AG09309 (cell line): ENCODE measurements at regions not wholly inside any gene's neighbourhood (a gene's known extent, or its start where the extent isn't known, plus 50 kb on each side); places are given as distances from the start of the nearest gene placed in this dataset.

Experiments used
- DNase-seq: peaks from one replicate; pipeline ENCODE4 v3.0.0-alpha.2; 2010; ENCODE audit warnings: low read depth
- H3K4me3 ChIP-seq: 2 replicates; pipeline ENCODE4 v1.5.1; 2011; ENCODE audit warnings: mild to moderate bottlenecking, low read depth, low read length, moderate library complexity; ENCODE audit not compliant: control insufficient read depth
- TF ChIP-seq, protein P1 (sequence below): IDR thresholded peaks from 2 replicates; pipeline ENCODE4 v1.5.1; 2011; ENCODE audit warnings: mild to moderate bottlenecking, low read depth, low read length, inconsistent platforms; ENCODE audit not compliant: insufficient read depth, control insufficient read depth; ENCODE audit errors: missing control alignments

DNA sequence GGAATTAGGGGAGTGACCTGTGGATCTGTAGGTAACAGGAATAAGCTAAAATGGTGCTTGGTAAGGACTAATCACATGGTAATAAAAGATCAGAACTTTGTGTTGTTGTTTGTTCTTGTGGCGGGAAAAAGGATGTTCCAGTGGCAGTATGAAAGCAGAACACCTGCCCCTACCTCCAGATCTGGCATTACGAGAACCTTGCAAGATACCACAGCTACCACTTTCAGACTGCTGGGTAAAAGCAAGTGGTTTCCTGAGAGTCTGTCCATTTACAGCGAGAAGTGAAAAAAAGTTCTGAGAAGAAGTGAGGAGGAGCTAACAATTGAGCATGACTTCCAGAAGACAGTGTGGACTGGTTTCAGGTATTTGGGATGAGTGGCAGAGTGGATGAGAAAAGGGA lies 252.5 kb downstream of the TLE4 start:
- TF ChIP-seq, protein P1, sequence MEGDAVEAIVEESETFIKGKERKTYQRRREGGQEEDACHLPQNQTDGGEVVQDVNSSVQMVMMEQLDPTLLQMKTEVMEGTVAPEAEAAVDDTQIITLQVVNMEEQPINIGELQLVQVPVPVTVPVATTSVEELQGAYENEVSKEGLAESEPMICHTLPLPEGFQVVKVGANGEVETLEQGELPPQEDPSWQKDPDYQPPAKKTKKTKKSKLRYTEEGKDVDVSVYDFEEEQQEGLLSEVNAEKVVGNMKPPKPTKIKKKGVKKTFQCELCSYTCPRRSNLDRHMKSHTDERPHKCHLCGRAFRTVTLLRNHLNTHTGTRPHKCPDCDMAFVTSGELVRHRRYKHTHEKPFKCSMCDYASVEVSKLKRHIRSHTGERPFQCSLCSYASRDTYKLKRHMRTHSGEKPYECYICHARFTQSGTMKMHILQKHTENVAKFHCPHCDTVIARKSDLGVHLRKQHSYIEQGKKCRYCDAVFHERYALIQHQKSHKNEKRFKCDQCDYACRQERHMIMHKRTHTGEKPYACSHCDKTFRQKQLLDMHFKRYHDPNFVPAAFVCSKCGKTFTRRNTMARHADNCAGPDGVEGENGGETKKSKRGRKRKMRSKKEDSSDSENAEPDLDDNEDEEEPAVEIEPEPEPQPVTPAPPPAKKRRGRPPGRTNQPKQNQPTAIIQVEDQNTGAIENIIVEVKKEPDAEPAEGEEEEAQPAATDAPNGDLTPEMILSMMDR: no peak
- no peak overlapping the region for H3K4me3 ChIP-seq
- DNase-seq: no peak

DNA sequence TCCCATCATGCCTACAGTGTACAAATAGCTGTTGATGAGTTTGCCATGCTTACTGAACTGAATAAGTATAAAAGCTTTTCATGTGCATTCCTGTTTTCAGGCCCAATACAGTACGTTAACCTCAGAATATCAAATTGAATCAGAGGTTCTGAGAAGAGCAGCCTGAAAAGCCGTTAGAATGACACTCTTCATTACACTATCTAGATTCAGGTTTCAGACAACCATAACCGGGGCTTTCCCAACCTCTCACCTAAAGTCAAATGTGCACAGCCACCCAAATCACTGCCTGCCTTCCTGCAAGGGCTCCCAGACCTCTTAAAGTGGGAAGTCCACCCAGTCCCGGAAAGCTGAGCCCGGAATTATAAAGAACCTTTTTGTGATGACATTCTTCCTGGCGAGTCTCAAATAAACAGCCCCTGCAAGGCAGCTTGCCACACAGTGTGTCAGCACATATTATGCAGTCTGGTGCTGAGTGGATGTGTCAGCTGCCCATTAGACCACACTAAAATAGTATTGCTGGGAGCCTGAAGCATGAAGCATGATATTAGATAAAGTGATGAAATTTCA lies 245.8 kb downstream of the TLE4 start:
- TF ChIP-seq, protein P1: no peak
- H3K4me3 ChIP-seq: no peak overlapping the region
- no peak for DNase-seq

DNA sequence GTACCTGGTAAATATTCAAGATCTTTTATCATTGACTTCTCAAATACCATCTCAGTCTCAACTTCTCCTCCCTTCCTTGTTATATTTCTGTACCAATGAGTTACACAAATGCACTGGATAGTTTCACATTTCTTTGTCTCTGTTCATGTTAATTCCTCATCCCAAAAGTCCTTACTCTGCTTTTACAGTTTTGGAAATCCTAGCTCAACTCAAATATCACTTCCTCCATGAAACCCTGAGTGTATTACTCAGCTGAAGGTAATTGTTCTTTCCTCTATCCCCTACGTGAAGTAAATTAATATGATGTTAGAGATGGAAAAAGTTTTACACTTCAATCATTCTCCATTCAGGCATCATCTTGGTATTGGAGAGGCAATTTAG lies 241.5 kb downstream of the TLE4 start:
- TF ChIP-seq, protein P1: no peak
- no peak for DNase-seq
- no peak overlapping the region for H3K4me3 ChIP-seq

DNA sequence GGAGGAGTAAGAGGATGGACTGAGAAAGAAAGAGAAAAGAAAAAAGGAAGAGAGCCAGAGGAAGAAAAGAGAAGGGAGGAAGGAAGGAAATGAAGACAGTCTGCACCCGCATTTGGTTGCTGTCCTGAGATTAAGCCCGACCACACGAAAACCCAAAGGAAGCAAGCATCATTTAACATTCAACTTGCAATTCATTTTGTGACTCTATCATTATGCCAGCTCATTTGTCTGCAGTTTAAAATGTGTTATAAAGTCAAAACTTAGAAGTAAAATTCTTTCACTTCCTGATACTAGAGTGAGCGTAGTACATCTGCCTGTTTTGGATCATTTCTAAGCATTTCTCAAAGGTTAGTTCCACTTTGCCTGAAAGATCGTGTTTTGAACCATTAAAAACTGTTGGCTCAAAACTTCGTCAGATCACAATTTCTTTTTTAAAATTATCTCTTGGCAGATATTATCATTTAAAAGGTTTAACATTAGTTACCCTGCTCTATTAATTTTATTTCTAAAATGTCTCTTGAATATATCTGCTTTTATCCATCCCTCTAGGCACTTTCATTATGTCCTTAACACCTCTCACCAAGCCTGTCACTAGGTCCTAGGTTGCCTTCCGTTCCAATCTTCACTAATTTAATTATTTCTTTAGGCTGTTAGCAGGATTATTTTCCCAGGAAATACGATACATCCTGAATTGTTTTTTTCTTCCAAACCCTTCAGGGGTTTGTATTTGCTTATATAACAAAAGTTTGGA lies 240.9 kb downstream of the TLE4 start:
- no peak overlapping the region for H3K4me3 ChIP-seq
- TF ChIP-seq, protein P1: no peak
- DNase-seq: no peak

DNA sequence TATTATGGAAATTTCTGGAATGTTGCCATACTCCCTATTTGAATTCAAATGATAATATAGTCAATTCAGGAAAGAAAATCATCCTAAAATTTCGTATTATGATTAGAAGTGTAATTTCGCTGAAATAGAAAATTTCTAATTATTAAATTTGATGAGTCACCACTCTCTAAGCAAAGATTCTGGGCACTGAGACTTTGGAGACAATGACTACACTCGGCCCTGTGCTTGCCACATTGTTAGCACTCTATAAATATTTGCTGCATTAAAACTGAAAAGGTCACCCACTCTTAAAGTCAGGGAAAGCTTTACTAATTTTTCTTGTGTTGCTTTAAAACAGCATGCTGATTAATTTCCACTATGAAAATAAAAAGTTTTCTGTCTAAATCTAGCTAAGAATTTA lies 240.3 kb downstream of the TLE4 start:
- H3K4me3 ChIP-seq: no peak overlapping the region
- DNase-seq: no peak
- TF ChIP-seq, protein P1: no peak

DNA sequence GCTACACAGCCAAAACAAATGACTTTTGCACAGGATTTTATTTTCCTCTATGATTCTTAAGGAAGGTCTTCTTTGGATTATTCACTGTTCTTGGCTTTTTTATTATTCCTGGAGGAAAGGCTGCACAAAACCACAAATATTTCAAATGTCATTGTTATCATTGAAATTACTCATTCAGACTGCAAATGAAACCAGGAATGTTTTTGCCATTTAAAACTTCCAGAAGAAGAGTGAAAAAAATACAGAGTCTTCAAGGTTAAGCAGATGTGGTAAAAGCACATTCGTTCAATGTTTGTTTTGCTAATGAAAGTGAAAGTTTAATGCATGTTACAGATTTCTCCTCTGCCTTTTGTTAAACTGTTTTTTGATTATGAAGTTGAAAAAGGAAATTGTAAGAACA lies 238.2 kb downstream of the TLE4 start:
- no peak overlapping the region for H3K4me3 ChIP-seq
- TF ChIP-seq, protein P1: no peak
- DNase-seq: peak; percentile 84
